Fibroblast of lung (primary cell): ENCODE measurements at regions not wholly inside any gene's neighbourhood (a gene's known extent, or its start where the extent isn't known, plus 50 kb on each side); places are given as distances from the start of the nearest gene placed in this dataset.

Source experiments
- EZH2 ChIP-seq: IDR thresholded peaks from 2 replicates; pipeline ENCODE4 v1.5.1; 2012; ENCODE audit warnings: low read length, control low read depth, mild to moderate bottlenecking; ENCODE audit errors: missing control alignments
- TF ChIP-seq, protein P1 (sequence below), 2 donors: IDR thresholded peaks in 1 of 2; conservative IDR thresholded peaks in 1 of 2; 1 replicate in 1 of 2; 2 replicates in 1 of 2; pipeline ENCODE4 v1.5.1; 2011 to 2012; ENCODE audit warnings: low read length in 2 of 2, control low read depth in 1 of 2, inconsistent platforms in 1 of 2, low read depth in 1 of 2, mild to moderate bottlenecking in 1 of 2

DNA sequence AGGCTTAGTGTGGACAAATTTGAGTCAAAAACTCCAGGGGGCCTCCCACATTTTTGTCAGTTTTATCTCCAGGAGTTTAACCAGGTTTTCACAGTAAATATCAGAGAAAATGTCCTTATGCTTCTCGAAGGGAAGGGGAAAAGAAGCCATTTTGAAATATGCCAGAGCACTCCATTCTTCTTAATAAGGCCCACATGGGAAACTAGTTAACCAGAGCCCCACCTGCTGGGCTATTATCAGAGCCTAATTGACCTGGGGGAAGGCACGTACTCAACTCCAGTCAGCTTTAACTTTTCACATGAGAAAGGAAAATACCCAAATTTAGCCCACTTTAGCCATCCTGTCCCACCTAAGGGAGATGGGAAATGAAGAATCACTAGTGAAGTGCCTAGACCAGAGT is 296.3 kb downstream of the PTBP2 start:
- TF ChIP-seq, protein P1, sequence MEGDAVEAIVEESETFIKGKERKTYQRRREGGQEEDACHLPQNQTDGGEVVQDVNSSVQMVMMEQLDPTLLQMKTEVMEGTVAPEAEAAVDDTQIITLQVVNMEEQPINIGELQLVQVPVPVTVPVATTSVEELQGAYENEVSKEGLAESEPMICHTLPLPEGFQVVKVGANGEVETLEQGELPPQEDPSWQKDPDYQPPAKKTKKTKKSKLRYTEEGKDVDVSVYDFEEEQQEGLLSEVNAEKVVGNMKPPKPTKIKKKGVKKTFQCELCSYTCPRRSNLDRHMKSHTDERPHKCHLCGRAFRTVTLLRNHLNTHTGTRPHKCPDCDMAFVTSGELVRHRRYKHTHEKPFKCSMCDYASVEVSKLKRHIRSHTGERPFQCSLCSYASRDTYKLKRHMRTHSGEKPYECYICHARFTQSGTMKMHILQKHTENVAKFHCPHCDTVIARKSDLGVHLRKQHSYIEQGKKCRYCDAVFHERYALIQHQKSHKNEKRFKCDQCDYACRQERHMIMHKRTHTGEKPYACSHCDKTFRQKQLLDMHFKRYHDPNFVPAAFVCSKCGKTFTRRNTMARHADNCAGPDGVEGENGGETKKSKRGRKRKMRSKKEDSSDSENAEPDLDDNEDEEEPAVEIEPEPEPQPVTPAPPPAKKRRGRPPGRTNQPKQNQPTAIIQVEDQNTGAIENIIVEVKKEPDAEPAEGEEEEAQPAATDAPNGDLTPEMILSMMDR (conservative IDR thresholded peaks at IDR 0.05 in 1 of 2, IDR thresholded peaks at IDR 0.05 in 1 of 2; ENCODE audit: low read depth in 1 of 2, low read length in 2 of 2) = no peak
- no peak for TF ChIP-seq EZH2
